A549 (cell line): ENCODE measurements at regions not wholly inside any gene's neighbourhood (a gene's known extent, or its start where the extent isn't known, plus 50 kb on each side); places are given as distances from the start of the nearest gene placed in this dataset.

ENCODE experiments used
- ATAC-seq, 2 experiments: fragments of 200-7000 bp in 1 of 2; fragments of >200 bp in 1 of 2; cut with Nextera tagmentation in 1 of 2; cut with Tn5 transposase in 1 of 2; 3 replicates each; pipeline versions ENCODE4 v1.8.0 to v1.9.1; 2018 to 2020; ENCODE audit warnings: mild to moderate bottlenecking in 1 of 2, moderate library complexity in 1 of 2
- CTCF ChIA-PET: fragments of 300-600 bp; sonication (Branson Sonifier 250); formaldehyde crosslinking; extraction: SDS; loops from one replicate; lab custom pipeline; 2021; ENCODE audit warnings: antibody characterized with exemption, inconsistent platforms; lab: Yijun Ruan, JAX
- POLR2A ChIA-PET: fragments of 350-600 bp; formaldehyde crosslinking; extraction: SDS; loops from one replicate; lab custom pipeline; 2021; ENCODE audit warnings: antibody characterized with exemption, inconsistent platforms; lab: Yijun Ruan, JAX
- DNase-seq, 2 experiments: peaks; one replicate each; pipeline versions ENCODE4 v3.0.0 to v3.0.0-alpha.2; 2011 to 2016; ENCODE audit warnings: low read depth in 1 of 2, low spot score in 1 of 2
- FAIRE-seq: peaks from 2 replicates; lab custom pipeline; 2011; peaks lifted over from hg19 to GRCh38; lab: Jason Lieb, UNC
- H3K27ac ChIP-seq, 2 experiments: fragments of >200 bp; sonication (Bioruptor Twin); formaldehyde crosslinking; 3 replicates each; pipeline ENCODE4 v1.5.1; 2016 to 2017
- H3K4me1 ChIP-seq: fragments of >200 bp; sonication (Bioruptor Twin); formaldehyde crosslinking; 3 replicates; pipeline ENCODE4 v1.6.1; 2016
- H3K4me2 ChIP-seq: fragments of >200 bp; sonication (Bioruptor Twin); formaldehyde crosslinking; 3 replicates; pipeline ENCODE4 v1.6.1; 2016
- H3K4me3 ChIP-seq: fragments of >200 bp; sonication (Bioruptor Twin); formaldehyde crosslinking; 3 replicates; pipeline ENCODE4 v1.5.1; 2016
- H3K9me3 ChIP-seq: fragments of >200 bp; sonication (Bioruptor Twin); formaldehyde crosslinking; 3 replicates; pipeline ENCODE4 v1.6.1; 2016
- BCL3 ChIP-seq: fragments of >200 bp; sonication (Bioruptor Twin); formaldehyde crosslinking; IDR thresholded peaks from 3 replicates; pipeline ENCODE4 v1.6.1; 2016
- CBX2 ChIP-seq: fragments of 200-600 bp; sonication (generic); IDR thresholded peaks from 2 replicates; pipeline ENCODE4 v1.6.1; 2016; ENCODE audit warnings: low read depth, mild to moderate bottlenecking, borderline replicate concordance
- CTCF ChIP-seq: fragments of >200 bp; sonication (Bioruptor Twin); formaldehyde crosslinking; IDR thresholded peaks from 3 replicates; pipeline ENCODE4 v1.5.1; 2016
- EHF ChIP-seq: fragments of 250-450 bp; sonication (Bioruptor Pico); IDR thresholded peaks from 2 replicates; pipeline ENCODE4 v1.5.0; 2020; ENCODE audit warnings: mild to moderate bottlenecking
- ELK1 ChIP-seq: fragments of 150-350 bp; IDR thresholded peaks from 2 replicates; pipeline ENCODE4 v1.6.1; 2014; ENCODE audit warnings: low read depth, mild to moderate bottlenecking, low read length
- FOSL2 ChIP-seq, 2 experiments: fragments of 450-650 bp in 1 of 2; fragments of >200 bp in 1 of 2; sonication (Bioruptor Twin) in 1 of 2; formaldehyde crosslinking; IDR thresholded peaks; 2 replicates each; pipeline versions ENCODE4 v1.5.0 to v1.6.1; 2016 to 2020; ENCODE audit warnings: mild to moderate bottlenecking in 1 of 2, moderate library complexity in 1 of 2
- FOXS1 ChIP-seq: fragments of 250-450 bp; sonication (Bioruptor Pico); IDR thresholded peaks from 2 replicates; pipeline ENCODE4 v1.5.0; 2020; ENCODE audit warnings: mild to moderate bottlenecking, moderate library complexity
- GATA3 ChIP-seq: IDR thresholded peaks from 2 replicates; pipeline ENCODE4 v1.6.1; 2012; ENCODE audit warnings: borderline replicate concordance
- HDAC2 ChIP-seq: fragments of 200-600 bp; sonication (generic); IDR thresholded peaks from 2 replicates; pipeline ENCODE4 v1.6.1; 2016
- HOXB13 ChIP-seq: fragments of 250-450 bp; sonication (Bioruptor Pico); IDR thresholded peaks from 2 replicates; pipeline ENCODE4 v1.5.0; 2020; ENCODE audit warnings: low read depth, mild to moderate bottlenecking, moderate library complexity
- JUN ChIP-seq, 2 experiments: fragments of >200 bp; sonication (Bioruptor Twin); formaldehyde crosslinking; IDR thresholded peaks; 2 replicates in 1 of 2; 3 replicates in 1 of 2; pipeline ENCODE4 v1.6.1; 2016 to 2017
- JUNB ChIP-seq: fragments of >200 bp; sonication (Bioruptor Twin); formaldehyde crosslinking; IDR thresholded peaks from 2 replicates; pipeline ENCODE4 v1.6.1; 2016
- KDM5A ChIP-seq: fragments of 200-600 bp; sonication (generic); IDR thresholded peaks from 2 replicates; pipeline ENCODE4 v1.6.1; 2016; ENCODE audit warnings: antibody characterized with exemption, mild to moderate bottlenecking
- MAX ChIP-seq: IDR thresholded peaks from 2 replicates; pipeline ENCODE4 v1.6.1; 2012
- NPAS2 ChIP-seq: fragments of 250-450 bp; sonication (Bioruptor Pico); IDR thresholded peaks from 2 replicates; pipeline ENCODE4 v1.8.0; 2022; ENCODE audit warnings: mild to moderate bottlenecking, moderate library complexity, borderline replicate concordance
- POLR2A ChIP-seq: IDR thresholded peaks from 2 replicates; pipeline ENCODE4 v1.6.1; 2012; ENCODE audit warnings: mild to moderate bottlenecking, low read length
- RAD21 ChIP-seq, 2 experiments: fragments of >200 bp in 1 of 2; sonication (Bioruptor Twin) in 1 of 2; formaldehyde crosslinking in 1 of 2; IDR thresholded peaks in 1 of 2; conservative IDR thresholded peaks in 1 of 2; 2 replicates in 1 of 2; 3 replicates in 1 of 2; pipeline ENCODE4 v1.6.1; 2012 to 2018; ENCODE audit warnings: inconsistent platforms in 1 of 2
- RARB ChIP-seq: fragments of 250-450 bp; sonication (Bioruptor Pico); IDR thresholded peaks from 2 replicates; pipeline ENCODE4 v1.8.0; 2021; ENCODE audit warnings: mild to moderate bottlenecking, moderate library complexity
- RCOR1 ChIP-seq: fragments of 150-350 bp; IDR thresholded peaks from 2 replicates; pipeline ENCODE4 v1.6.1; 2014; ENCODE audit warnings: antibody characterized with exemption, low read length, low read depth
- SMC3 ChIP-seq: fragments of >200 bp; sonication (Bioruptor Twin); formaldehyde crosslinking; IDR thresholded peaks from 3 replicates; pipeline ENCODE4 v1.6.1; 2018; ENCODE audit warnings: inconsistent platforms
- SREBF2 ChIP-seq: fragments of 450-650 bp; IDR thresholded peaks from 2 replicates; pipeline ENCODE4 v1.6.1; 2014; ENCODE audit warnings: mild to moderate bottlenecking, moderate library complexity
- TFCP2L1 ChIP-seq: fragments of 250-450 bp; sonication (Bioruptor Pico); IDR thresholded peaks from 2 replicates; pipeline ENCODE4 v1.5.0; 2021; ENCODE audit warnings: mild to moderate bottlenecking
- ZNF302 ChIP-seq: fragments of 250-450 bp; sonication (Bioruptor Pico); IDR thresholded peaks from 2 replicates; pipeline ENCODE4 v1.9.0; 2021; ENCODE audit warnings: inconsistent platforms, mild to moderate bottlenecking, moderate library complexity
- ZSCAN20 ChIP-seq: fragments of 250-450 bp; sonication (Bioruptor Pico); IDR thresholded peaks from 2 replicates; pipeline ENCODE4 v1.8.0; 2022; ENCODE audit warnings: mild to moderate bottlenecking, moderate library complexity
- WGBS: methylation state at CpG from one replicate; pipeline ENCODE4 v1.1.6; 2017; ENCODE audit errors: missing lambda C conversion rate; 5-methylcytosine and 5-hydroxymethylcytosine counted together

- TF ChIP-seq SMC3 (no peak), KDM5A (no peak), EHF (CRISPR knock-in tag) (no peak), FOSL2 (IDR thresholded peaks at IDR 0.05) (no peak), FOSL2 (CRISPR knock-in tag; IDR thresholded peaks at IDR 0.05) (no peak), JUN (IDR thresholded peaks at IDR 0.05) (no peak)
- TF ChIP-seq, all 56 proteins: peak for 0
These were observed 343.6 kb upstream of the JAG1 start (continued) for GRCh38 chr20:11017446-11017845.

GRCh38 chr20:11018668-11019170 is 344.9 kb upstream of the JAG1 start:
- H3K27ac ChIP-seq, result no peak overlapping the region
- FAIRE-seq, result no peak
- no peak for TF ChIP-seq HDAC2
- TF ChIP-seq RARB (CRISPR knock-in tag), result no peak
- TF ChIP-seq MAX, result no peak
- TF ChIP-seq ZSCAN20 (CRISPR knock-in tag), result no peak
- TF ChIP-seq TFCP2L1 (CRISPR knock-in tag), result no peak
- no peak for TF ChIP-seq POLR2A
- TF ChIP-seq SMC3, result no peak
- TF ChIP-seq GATA3, result no peak
- TF ChIP-seq RCOR1, result no peak
- TF ChIP-seq CTCF, result no peak
- TF ChIP-seq SREBF2, result no peak
- no peak for TF ChIP-seq CBX2
- no peak for TF ChIP-seq BCL3
- no peak for TF ChIP-seq HOXB13 (CRISPR knock-in tag)
- TF ChIP-seq JUNB, result no peak
- TF ChIP-seq ELK1, result no peak
- TF ChIP-seq ZNF302 (CRISPR knock-in tag), result no peak
- TF ChIP-seq NPAS2, result no peak
- TF ChIP-seq RAD21 (conservative IDR thresholded peaks at IDR 0.05 in 1 of 2, IDR thresholded peaks at IDR 0.05 in 1 of 2), result no peak
- TF ChIP-seq FOXS1 (CRISPR knock-in tag), result no peak
- 89% methylated on average over 6 of the region's 6 CpGs for WGBS
- ChIA-PET POLR2A (no interaction called here), CTCF (interaction anchor here (0.6 kb wide), 1 partner anchor 41 kb away, joined by 3 read pairs; no protein-coding TSS in a partner anchor)
- no peak overlapping the region for H3K4me3 ChIP-seq
- no peak overlapping the region for H3K4me2 ChIP-seq
- DNase-seq, result no peak
- no peaks in the 10 kb centered on the region for H3K9me3 ChIP-seq
- H3K4me1 ChIP-seq, result 0 out of 3 replicates have a peak, but pooled peaks cover 4% of the 10 kb centered on the region
- ATAC-seq, result no peak
